HG03558 (cell line): ENCODE measurements at regions not wholly inside any gene's neighbourhood (a gene's known extent, or its start where the extent isn't known, plus 50 kb on each side); places are given as distances from the start of the nearest gene placed in this dataset.
"Not testable (repeated sequence)": the region's sequence is repeated elsewhere in the genome, so short reads cannot be mapped to it uniquely, and the experiment has no call there.

ENCODE experiments used
- ATAC-seq: cut with Tn5 transposase; IDR thresholded peaks from one replicate; pipeline ENCODE4 v1.9.1; 2021; ENCODE audit warnings: moderate number of reproducible peaks; ENCODE audit not compliant: unreplicated experiment; ENCODE audit errors: extremely low read depth

DNA sequence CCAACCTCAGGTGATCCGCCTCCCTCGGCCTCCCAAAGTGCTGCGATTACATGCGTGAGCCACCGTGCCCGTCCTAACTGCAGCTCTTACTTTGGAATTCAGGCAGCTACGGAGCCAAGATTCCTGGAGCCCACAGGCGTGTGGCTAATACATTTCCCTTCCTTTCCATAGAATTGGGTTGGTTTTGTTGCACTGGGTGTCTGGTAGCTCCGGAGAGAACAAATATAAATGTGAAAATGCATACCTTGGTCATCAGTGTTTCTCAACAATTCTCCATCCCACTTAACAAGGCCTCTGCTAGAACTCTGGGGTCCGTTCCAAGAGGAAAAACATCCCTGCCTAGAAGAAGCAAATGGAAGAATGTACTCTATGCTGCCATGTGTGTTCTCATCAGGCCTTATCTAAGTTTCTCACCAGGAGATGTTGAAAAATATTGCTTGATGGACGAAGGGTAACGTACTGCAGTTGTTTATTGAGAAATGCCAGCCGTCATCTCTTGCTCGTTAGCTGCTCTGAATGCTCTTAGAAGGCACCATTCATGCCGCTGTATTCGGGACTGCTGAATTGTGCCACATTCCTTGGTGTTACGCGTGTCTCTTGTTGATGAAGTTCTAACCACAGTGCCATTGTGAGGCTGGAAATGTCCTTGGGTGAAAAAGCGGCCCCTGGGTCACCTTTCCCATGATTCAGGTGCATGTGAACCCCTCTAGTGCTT, 50.5 kb upstream of the CD99 start:
- no peak for ATAC-seq

DNA sequence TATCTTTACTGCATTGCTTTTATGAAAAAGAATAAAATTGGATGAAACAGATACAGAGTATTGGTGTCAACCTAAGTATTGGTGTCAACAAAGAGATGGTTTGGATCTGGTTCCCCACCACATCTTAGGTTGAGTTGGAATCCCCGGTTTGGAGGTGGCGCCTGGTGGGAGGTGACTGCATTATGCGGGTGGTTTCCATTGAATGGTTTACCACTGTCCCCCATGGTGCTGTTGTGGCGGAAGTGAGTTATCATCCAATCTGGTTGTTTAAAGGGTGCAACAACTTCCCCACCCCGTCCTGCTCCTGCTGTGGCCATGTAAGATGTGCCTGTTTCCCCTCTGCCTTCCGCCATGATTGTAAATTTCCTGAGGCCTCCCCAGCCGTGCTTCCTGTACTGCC, 52.8 kb upstream of the CD99 start:
- ATAC-seq = no peak

DNA sequence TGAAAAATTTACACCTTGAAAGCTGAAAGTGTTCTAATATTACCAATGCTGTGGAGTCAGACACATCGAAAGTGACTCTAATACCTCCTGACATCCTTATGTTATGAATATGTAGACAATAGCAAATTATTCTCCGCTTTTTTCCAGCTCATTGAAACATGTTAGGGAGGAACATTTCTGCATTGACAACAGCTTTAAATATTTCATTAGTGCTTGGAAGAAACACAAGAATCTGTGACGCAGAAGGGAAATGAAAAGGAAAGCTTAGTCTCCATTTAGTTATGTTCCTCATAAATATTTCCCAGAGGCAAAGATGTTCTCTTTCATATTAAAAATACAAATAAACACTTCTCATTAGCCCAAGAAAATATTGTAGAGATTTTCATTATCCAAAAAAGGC, 55.8 kb upstream of the CD99 start:
- ATAC-seq = no peak

DNA sequence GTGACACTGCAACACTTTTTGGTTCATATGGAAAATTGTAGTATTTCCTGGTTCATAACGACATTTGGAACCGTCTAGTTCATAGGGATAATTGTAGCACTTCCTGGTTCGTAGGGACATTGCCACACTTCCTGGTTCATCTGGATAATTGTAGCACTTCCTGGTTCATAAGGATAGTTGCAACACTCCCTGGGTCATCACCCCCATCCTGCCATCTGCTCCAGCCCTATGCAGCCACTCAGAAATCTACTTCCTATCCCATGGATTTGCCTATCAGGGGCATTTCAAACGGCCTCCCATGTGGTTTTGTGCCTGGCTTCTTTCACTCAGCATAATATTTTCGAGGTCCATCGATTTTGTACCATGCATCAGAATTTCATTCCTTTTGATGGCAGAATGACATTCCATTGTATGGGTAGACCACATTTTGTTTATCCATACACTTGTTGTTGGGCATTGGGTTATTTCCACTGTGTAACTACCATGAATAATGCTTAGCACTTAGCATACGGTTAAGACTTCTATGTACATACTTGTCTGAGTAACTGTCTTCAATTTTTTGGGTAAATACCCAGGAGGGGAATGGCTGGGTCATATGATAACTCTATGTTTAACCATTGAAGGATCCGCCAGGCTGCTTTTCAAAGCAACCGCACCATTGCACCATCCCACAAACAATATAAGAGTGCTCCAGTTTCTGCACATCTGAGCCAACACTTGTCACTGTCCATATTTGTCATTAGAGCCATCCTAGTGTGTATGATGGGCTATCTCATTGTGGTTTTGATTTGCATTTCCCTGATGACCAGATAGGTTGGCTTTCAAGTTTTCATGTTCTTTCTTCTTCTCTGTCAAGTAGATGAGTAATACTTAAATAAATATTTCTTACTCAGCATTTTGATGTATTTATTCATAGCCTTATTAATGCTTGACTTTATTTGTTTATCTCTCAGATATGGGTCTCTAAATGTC, 58.3 kb upstream of the CD99 start:
- no peak for ATAC-seq

DNA sequence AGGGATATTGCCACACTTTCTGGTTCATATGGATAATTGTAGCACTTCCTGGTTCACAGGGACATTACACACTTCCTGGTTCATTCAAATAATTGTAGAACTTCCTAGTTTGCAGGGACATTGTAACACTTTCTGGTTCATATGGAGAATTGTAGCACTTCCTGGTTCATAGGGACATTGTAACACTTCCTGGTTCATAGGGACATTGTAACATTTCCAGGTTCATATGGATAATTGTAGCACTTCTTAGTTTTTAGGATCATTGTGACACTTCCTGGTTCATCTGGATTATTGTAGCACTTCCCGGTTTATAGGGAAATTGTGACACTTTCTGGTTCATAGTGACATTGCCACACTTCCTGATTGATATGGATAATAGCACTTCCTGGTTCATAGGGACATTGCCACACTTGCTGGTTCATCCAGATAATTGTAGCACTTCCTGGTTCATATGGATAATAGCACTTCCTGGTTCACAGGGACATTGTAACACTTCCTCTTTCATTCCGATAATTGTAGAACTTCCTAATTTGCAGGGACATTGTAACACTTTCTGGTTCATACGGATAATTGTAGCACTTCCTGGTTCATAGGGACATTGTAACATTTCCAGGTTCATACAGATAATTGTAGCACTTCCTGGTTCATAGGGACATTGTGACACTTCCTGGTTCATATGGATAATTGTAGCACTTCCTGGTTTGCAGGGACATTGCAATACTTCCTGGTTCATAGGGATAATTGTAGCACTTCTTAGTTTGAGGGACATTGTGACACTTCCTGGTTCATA, 59.2 kb upstream of the CD99 start:
- no peak for ATAC-seq

DNA sequence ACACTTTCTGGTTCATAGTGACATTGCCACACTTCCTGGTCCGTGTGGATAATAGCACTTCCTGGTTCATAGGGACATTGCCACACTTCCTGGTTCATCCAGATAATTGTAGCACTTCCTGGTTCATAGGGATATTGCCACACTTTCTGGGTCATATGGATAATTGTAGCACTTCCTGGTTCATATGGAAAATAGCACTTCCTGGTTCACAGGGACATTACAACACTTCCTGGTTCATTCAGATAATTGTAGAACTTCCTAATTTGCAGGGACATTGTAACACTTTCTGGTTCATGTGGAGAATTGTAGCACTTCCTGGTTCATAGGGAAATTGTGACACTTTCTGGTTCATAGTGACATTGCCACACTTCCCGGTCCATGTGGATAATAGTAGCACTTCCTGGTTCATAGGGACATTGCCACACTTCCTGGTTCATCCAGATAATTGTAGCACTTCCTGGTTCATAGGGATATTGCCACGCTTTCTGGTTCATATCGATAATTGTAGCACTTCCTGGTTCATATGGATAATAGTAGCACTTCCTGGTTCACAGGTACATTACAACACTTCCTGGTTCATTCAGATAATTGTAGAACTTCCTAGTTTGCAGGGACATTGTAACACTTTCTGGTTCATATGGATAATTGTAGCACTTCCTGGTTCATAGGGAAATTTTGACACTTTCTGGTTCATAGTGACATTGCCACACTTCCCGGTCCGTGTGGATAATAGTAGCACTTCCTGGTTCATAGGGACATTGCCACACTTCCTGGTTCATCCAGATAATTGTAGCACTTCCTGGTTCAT, 60.0 kb upstream of the CD99 start:
- not testable (repeated sequence) for ATAC-seq

DNA sequence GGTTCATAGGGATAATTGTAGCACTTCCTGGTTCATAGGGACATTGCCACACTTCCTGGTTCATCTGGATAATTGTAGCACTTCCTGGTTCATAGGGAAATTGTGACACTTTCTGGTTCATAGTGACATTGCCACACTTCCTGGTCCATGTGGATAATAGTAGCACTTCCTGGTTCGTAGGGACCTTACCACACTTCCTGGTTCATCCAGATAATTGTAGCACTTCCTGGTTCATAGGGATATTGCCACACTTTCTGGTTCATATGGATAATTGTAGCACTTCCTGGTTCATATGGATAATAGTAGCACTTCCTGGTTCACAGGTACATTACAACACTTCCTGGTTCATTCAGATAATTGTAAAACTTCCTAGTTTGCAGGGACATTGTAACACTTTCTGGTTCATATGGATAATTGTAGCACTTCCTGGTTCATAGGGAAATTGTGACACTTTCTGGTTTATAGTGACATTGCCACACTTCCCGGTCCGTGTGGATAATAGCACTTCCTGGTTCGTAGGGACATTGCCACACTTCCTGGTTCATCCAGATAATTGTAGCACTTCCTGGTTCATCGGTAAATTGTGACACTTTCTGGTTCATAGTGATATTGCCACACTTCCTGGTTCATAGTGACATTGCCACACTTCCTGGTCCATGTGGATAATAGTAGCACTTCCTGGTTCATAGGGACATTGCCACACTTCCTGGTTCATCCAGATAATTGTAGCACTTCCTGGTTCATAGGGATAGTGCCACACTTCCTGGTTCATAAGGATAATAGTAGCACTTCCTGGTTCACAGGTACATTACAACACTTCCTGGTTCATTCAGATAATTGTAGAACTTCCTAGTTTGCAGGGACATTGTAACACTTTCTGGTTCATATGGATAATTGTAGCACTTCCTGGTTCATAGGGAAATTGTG, 60.8 kb upstream of the CD99 start:
- ATAC-seq = not testable (repeated sequence)

DNA sequence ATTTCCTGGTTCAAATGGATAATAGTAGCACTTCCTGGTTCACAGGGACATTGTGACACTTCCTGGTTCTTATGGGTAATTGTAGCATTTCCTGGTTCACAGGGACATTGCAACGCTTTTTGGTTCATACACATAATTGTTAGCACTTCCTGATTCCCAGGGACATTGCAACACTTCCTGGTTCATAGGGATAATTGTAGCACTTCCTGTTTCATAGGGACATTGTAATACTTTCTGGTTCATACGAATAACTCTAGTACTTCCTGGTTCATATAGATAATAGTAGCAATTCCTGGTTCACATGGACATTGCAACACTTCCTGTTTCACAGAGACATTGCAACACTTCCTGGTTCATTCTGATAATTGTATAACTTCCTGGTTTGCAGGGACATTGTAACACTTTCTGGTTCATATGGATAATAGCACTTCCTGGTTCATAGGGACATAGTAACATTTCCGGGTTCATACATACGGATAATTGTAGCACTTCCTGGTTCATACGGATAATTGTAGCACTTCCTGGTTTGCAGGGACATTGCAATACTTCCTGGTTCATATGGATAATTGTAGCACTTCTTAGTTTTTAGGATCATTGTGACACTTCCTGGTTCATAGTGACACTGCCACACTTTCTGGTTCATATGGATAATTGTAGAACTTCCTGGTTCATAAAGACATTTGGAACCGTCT, 61.6 kb upstream of the CD99 start:
- ATAC-seq = no peak

DNA sequence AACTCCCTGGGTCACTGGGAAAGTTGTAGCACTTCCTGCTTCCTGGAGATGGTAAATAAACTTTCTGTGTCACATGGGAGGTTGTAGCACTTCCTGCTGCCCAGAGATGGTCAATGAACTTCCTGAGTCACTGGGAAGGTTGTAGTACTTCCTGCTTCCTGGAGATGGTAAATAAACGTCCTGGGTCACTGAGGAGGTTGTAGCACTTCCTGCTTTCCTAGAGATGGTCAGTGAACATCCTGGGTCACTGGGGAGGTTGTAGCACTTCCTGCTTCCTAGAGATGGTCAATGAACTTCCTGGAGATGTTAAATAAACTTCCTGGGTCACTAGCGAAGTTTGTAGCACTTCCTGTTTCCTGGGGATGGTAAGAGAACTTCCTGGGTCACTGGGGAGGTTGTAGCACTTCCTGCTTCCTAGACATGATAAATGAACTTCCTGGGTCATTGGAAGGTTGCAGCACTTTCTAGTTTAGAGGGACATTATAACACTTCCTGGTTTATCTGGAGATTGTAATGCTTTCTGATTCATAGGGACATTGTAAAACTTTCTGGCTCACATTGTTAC, 62.3 kb upstream of the CD99 start:
- ATAC-seq = no peak

DNA sequence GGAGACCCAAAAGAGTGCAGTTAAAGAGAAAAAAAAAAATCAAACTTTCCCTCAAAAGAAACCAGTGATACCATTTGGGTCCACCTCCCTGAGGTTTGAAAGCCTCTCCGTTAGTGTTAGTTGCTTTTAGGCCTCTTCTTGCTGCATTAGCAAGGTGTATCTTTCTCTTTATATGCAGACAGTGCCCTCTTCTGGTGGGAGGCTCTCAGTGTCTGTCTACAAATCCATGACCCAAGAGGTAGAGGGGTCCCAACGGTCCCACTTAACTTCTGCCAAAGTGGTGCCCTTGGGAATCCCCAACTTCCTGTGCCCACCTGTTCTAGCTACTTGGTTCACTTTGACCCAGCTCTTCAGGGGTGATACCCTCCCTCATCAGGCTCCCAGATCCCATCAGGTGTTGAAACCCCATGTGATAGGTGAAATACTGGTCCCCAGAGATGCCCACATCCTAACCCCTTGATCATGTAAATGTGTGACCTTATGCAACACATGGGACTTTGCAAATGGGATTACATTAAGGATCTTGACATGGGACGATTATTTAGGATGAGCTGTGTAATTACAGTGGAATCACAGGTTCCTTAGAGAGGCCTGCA, 63.7 kb upstream of the CD99 start:
- ATAC-seq = peak; percentile 56

DNA sequence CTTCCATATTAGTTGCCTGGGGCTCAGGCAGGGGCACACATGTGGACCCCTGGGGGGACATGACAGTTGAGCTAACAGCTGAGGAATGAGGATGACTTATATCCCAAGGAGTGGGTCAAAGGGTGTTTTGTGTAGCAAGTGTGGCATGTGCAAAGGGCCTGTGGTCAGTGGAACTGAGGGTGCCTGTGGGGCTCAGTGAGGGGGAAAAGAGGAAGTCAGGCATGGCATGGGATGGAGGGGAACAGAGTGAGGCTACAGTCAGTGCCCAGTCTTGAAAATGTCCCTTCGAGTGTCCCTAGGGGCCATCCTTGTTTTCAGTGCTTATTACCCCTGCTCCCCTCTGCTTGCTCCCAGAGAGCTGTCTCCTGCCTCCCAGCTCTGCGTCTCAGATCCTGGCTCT, 64.3 kb upstream of the CD99 start:
- ATAC-seq = no peak

DNA sequence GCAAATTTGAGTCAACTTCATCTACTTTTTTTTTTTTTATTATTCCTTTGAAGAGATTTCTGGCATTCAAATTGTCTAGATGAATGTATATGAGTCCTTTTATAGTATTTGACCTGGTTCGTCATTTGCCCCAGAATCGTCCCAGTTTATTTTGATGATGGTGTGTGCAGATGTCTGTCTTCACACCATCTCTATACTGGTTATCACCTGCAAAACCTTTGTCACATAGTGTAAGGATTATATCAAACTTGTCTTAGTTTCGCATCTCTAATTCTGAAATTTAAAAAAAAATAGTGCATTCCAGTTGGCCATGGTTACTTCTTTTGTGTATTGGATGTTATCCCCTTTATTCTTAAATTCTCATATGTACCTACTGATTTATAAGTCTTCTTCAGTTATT, 70.5 kb upstream of the CD99 start:
- no peak for ATAC-seq

DNA sequence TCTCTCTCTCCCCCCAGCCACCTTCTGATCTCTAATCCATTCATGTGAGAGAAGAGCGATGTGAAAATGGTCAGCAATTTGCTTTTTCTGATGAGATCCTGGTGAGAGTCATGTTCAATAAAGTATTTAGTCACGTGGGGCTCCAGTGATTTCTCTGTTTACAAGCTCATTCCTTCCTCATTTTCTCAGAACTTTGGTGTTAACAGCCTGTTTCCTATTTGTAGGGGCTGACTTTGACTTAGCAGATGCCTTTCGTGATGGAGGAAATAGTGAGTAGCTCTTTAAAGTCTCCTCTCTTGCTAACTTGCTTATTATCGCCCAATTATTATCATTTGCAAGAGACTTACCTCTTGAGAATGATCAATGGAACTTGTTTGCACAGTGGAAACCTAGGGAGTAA, 72.6 kb upstream of the CD99 start:
- ATAC-seq = no peak

DNA sequence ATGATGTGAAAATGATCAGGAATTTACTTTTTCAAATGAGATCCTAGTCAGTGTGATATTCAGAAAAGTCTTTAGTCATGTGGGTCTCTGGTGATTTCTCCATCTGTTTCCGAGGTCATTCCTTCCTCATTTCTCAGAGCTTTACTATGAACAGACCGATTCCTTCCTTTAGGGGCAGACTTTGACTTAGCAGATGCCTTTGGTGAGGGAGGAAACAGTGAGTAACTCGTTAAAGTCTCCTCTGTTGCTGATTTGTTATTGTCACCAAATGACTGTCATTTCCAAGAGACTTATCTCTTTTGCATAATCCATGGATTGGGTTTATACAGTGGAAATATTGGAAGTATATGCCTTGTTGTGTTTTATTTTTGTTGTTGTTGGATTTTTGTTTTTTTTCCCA, 76.2 kb upstream of the CD99 start:
- ATAC-seq = no peak

DNA sequence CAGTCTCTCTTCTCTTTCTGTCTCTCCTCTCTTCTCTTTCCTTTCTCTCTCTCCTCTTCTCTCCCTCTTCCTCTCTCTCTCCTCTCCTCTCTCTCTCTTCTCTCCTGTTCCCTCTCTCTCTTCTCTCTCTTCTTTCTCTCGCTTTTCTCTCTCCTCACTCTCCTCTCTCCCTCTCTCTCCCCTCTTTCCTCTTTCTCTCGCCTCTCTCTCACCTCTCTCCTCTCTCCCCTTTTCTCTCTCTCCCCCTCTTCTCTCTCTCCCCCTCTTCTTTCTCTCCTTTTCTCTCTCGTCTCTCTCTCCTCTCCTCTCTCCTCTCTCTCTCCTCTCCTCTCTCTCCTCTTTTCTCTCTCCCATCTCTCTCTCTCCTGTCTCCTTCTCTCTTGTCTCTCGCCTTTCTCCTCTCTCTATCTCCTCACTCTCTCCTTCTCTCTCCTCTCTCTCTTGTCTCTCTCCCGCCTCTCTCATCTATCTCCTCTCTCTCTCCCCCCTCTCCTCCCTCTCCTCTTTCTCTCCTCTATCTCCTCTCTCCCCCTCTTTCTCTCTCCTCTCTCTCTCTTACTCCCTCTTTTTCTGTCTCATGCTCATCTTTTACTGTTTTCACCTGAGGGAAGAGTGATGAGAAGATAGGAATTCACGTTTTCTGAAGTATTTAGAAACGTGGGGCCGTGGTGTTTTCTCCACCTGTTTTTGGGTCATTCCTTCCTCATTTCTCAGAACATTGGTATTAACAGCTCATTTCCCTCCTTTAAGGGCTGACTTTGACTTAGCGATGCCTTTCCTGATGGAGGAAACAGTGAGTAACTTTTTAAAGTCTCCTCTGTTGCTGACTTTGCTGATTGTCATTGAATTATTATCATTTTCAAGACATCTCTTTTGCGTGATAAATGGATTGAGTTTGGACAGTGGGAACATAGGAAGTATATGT, 80.6 kb upstream of the CD99 start:
- ATAC-seq = no peak

DNA sequence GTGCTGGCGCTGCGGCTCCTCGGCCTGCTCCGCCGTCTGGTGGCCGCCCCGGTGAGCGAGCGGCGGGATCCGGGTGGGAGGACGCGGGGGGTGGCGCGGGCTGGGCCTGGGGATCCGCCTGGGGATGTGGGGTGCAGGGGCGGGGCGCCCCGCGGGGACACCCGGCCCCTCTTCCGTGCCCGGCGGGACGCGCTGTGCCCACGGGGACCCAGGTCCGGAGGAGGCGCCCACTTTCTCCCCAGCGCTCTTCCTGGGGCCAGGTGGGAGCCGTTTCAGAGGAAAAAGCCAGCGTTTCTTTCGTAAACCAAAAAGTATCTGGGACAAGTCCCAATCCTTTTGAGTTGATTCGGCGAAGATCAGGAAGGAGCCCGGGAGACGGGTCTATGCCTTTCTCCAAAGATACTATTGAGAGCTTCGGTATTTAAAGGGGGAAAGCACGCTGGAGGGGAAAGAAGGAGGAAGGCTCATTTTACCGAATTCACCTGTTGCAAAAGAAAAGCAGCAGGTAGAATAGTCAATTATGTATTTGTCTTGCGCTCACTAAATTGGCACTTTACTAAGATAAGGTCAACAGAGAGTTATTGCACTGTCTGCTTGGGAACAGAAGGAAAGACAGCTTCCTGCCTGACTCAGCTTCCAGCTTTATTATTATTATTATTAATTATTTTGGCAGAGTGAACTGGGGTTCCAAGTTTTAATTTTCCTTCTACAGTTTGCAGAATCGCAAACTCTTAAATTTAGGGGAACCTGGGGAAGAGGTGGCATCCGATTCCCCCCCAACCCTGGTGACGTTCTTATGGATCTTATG, 81.5 kb upstream of the CD99 start:
- ATAC-seq = peak; percentile 20
